ENCODE measurements at regions not wholly inside any gene's neighbourhood (a gene's known extent, or its start where the extent isn't known, plus 50 kb on each side); places are given as distances from the start of the nearest gene placed in this dataset.
A peak's percentile ranks its signal among the peaks of the same experiment; 100 is the strongest.

GRCh38 chr5:25713259-25713658 lies 1068.5 kb upstream of the CDH10 start:
- H2BK15ac ChIP-seq (ENCODE audit: low read length), result no peak overlapping the region
- H2BK12ac ChIP-seq (ENCODE audit: low read depth, low read length), result no peak overlapping the region
- no peak overlapping the region for H3K18ac ChIP-seq (ENCODE audit: extremely low read depth, low read length)
- H3K23ac ChIP-seq (ENCODE audit: insufficient read length), result no peak overlapping the region
- H4K20me1 ChIP-seq (replicated peaks in 1 of 2; ENCODE audit: control insufficient read depth in 1 of 2, insufficient read depth in 2 of 2, low read length in 2 of 2), result no peaks in the 10 kb centered on the region
- no peak for TF ChIP-seq POU5F1 (IDR thresholded peaks at IDR 0.05; ENCODE audit: low read depth, low read length)
- TF ChIP-seq CTCF (IDR thresholded peaks at IDR 0.05; ENCODE audit: control extremely low read depth in 1 of 3, insufficient read depth in 1 of 3, low read depth in 1 of 3, low read length in 3 of 3), result 0 out of 4 replicates have a peak, but pooled peaks of 1 of the 3 experiments have one; percentile 7
- no peak for TF ChIP-seq EZH2 (IDR thresholded peaks at IDR 0.05; ENCODE audit: low read depth, low read length, severe bottlenecking)
- no peak for TF ChIP-seq SIRT6 (IDR thresholded peaks at IDR 0.05; ENCODE audit: low read length)
- TF ChIP-seq RAD21 (IDR thresholded peaks at IDR 0.05 in 1 of 2, conservative IDR thresholded peaks at IDR 0.05 in 1 of 2; ENCODE audit: low read depth in 2 of 2, low read length in 2 of 2), result peak; percentile 46 to 57
- no peak for TF ChIP-seq CREB1 (IDR thresholded peaks at IDR 0.05)
- no peak overlapping the region for H2AK5ac ChIP-seq (ENCODE audit: low read depth, low read length)
- no peak overlapping the region for H2BK120ac ChIP-seq (replicated peaks; ENCODE audit: low read depth, low read length)
- DNase-seq (ENCODE audit: low read depth in 1 of 2, low spot score in 2 of 2) (peak in 1 of 2 experiments; percentile 10), FAIRE-seq (peak; percentile 55)
- H3K27me3 ChIP-seq (replicated peaks in 1 of 4; ENCODE audit: control insufficient read depth in 3 of 4, extremely low read depth in 1 of 4, insufficient read depth in 3 of 4, low read length in 3 of 4), result no peaks in the 10 kb centered on the region
- H3K4me2 ChIP-seq (ENCODE audit: insufficient read depth in 1 of 2, low read depth in 2 of 2, low read length in 2 of 2), result no peak overlapping the region
- no peaks in the 10 kb centered on the region for H3K4me1 ChIP-seq (replicated peaks in 1 of 4; ENCODE audit: control insufficient read depth in 3 of 4, insufficient read depth in 4 of 4, low read length in 3 of 4)
- no peak overlapping the region for H4K5ac ChIP-seq (ENCODE audit: insufficient read length, low read depth, low read length)
- ChIA-PET CTCF (ENCODE audit: partially characterized antibody) (no interaction called here), POLR2A (ENCODE audit: partially characterized antibody) (interaction anchor here (1.2 kb wide), 1 partner anchor 268 kb away, joined by 4 read pairs; no protein-coding TSS in a partner anchor)
- H3K79me2 ChIP-seq (ENCODE audit: control insufficient read depth in 1 of 2, insufficient read depth in 2 of 2, low read length in 2 of 2), result no peaks in the 10 kb centered on the region
- no peak overlapping the region for H2BK5ac ChIP-seq (ENCODE audit: low read depth, low read length)
- no peak overlapping the region for H4K8ac ChIP-seq (ENCODE audit: extremely low read depth, insufficient read depth, low read length)
- H2AFZ ChIP-seq (ENCODE audit: low read length), result no peak overlapping the region
- no peak overlapping the region for H3K14ac ChIP-seq (ENCODE audit: insufficient read length)
- no peak overlapping the region for H3K27ac ChIP-seq (ENCODE audit: low read depth, low read length)
- H3K36me3 ChIP-seq (ENCODE audit: control insufficient read depth in 2 of 4, insufficient read depth in 4 of 4, low read length in 3 of 4), result no peaks in the 10 kb centered on the region
- H3K56ac ChIP-seq (replicated peaks; ENCODE audit: insufficient read length, low read depth, low read length), result no peak overlapping the region
- H3K4me3 ChIP-seq (ENCODE audit: extremely low read depth in 1 of 4, insufficient read depth in 2 of 4, low read depth in 3 of 4, low read length in 4 of 4), result no peak overlapping the region
- H3K9me3 ChIP-seq (ENCODE audit: insufficient read depth in 2 of 2, low read depth in 1 of 2, low read length in 1 of 2), result no peaks in the 10 kb centered on the region
- no peak overlapping the region for H3K9ac ChIP-seq (replicated peaks in 1 of 4; ENCODE audit: extremely low read depth in 1 of 4, low read depth in 3 of 4, low read length in 3 of 4)
- H4K91ac ChIP-seq (replicated peaks; ENCODE audit: insufficient read length, low read length), result no peak overlapping the region
- H2BK20ac ChIP-seq (ENCODE audit: low read length), result no peak overlapping the region
- H3K23me2 ChIP-seq (ENCODE audit: low read depth, low read length), result no peaks in the 10 kb centered on the region
- H3K79me1 ChIP-seq (ENCODE audit: low read depth, low read length), result no peaks in the 10 kb centered on the region
- 84% methylated on average over 7 of the region's 7 CpGs; no CpG with 5 or more reads in 1 of the 2 experiments for WGBS, 2 experiments (ENCODE audit: extremely low coverage in 1 of 2, insufficient coverage in 1 of 2, insufficient read length in 1 of 2, insufficient replicate concordance in 2 of 2, low coverage in 1 of 2, low lambda C conversion rate in 2 of 2, missing lambda C conversion rate in 1 of 2)
- no peak overlapping the region for H3K4ac ChIP-seq (replicated peaks; ENCODE audit: insufficient read length, low read depth, low read length)

All from H1 (cell line).